ENCODE measurements at regions not wholly inside any gene's neighbourhood (a gene's known extent, or its start where the extent isn't known, plus 50 kb on each side); places are given as distances from the start of the nearest gene placed in this dataset.
"Not testable (repeated sequence)": the region's sequence is repeated elsewhere in the genome, so short reads cannot be mapped to it uniquely, and the experiment has no call there.

DNA sequence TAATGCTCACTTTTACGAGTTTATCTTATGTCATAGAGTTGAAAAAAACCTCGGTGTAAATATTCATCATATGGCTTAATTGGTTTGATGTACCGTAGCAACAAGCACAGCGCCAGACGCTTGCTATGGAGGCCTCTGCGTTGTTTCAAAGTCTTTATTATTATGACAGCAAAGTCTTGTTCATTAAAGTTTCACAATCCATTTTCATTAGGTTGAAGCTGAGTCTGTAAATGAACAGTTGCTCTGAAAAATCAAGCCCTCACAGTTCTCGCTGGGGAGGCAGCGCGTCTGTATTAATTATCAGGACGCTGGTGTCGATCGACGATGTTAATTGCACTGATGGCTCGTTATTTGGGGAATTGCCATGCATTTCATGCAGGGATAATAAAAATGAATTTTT lies 185.6 kb downstream of the INSC start:
- no peak for DNase-seq (ENCODE audit: low read depth)

DNA sequence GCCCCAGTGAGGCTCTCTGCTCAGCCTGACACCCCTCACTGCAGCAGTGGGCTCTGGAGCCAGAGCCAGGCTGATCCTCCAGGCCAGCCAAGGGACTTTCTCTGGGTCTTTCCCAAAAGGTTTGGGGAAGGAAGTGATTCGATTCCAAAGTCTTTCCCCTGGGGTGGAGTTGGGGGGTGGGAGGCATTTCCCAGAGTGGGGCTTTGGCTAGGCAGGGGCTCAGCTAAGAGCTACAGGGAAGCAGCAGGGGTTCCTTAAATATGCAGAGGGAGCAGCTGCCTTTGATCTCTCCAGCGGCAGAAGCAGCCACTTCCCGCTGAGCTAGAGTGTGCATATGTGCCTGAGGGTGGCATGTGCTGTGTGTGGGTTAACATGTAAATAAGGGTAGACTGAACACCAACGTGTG lies 192.9 kb downstream of the INSC start:
- DNase-seq (ENCODE audit: low read depth), result no peak

DNA sequence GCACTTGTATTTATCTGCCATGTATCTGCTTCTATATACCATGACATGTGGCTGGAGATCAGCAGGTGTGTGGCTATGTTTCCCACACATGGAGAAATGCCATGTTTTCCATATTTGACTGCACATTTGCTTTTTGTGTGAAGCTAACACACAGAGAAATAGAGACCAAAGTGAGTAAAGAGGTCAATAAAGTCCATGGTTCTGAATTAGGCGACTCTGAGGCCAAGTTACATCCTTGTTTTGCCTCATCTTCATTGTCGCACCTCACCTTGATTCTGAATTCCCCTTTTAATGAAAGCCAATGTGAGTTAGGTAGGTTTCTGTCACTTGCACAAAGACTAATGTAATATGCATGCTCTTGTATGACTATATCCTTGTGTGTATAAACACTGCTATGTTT lies 194.1 kb downstream of the INSC start:
- no peak for DNase-seq (ENCODE audit: low read depth)

DNA sequence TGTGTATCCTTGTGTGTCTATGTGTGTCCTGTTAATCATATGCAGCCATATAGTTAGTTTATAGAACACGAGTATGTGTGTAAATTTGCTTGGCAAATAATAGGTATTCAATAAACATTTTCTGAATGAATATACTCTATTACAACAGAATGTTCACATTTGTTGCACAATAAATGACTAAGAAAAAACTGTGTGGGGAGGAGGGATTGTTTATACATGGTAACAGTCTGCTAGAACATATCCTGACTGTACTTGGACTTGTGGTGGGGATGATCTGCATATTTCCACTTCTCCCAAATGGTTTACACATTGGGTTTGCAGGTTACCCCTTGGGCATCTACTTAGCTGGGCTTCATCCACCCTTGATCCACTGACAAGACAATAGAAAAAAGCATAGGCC lies 194.6 kb downstream of the INSC start:
- no peak for DNase-seq (ENCODE audit: low read depth)

DNA sequence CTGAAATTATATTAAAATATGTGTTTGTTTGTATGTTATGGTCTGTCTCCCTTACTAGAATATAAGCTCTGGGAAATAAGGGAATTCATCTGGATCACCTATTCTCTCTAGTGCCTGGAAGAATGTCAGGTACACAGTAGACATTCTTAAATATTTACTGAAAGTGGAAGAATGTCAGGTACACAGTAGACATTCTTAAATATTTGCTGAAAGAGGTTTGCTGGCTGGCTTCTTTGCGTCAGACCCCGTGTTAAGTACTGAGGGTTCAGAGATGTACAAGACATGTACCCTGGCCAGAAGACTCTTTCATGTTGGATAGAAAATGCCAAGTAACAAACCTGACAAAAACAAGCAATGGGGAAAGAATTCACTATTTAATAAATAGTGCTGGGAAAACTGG lies 199.1 kb downstream of the INSC start:
- no peak for DNase-seq (ENCODE audit: low read depth)

DNA sequence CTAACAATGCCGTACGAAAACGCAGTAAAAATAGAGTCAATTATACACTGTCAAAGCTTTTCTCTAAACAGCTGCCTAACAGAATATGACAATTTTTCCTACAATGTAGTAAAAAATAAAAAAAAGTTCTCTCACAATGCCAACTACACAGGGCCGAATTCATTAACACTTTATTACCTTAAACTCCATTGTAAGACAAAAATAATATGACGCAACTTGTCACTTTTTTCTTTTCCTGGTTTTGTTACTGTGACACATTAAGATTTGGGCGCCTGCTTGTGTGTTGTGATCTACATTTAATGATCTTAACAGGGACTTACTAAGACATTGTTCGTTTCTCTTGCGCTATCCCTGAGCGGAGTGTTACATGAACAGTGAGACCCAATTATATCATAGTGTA lies 204.1 kb downstream of the INSC start:
- no peak for DNase-seq (ENCODE audit: low read depth)

DNA sequence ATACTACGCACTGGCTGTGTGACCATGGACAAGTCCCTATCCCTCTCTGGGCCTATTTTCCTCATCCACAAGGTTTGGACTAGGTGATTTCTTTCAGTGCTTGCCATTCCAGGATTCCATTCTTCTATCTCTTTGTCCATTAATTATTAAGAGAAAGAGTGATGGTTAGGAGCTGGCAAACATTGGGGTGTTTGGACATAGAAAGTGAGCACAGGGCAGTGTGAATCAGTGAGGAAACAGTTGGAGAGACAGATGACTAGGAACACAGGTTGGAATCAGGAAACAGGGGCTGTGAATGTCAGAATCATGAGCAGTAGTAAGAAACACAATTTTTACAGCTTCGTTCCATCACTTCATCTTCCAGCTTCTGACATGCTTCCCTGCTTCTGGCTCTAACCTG lies 211.8 kb downstream of the INSC start:
- DNase-seq (ENCODE audit: low read depth), result no peak

DNA sequence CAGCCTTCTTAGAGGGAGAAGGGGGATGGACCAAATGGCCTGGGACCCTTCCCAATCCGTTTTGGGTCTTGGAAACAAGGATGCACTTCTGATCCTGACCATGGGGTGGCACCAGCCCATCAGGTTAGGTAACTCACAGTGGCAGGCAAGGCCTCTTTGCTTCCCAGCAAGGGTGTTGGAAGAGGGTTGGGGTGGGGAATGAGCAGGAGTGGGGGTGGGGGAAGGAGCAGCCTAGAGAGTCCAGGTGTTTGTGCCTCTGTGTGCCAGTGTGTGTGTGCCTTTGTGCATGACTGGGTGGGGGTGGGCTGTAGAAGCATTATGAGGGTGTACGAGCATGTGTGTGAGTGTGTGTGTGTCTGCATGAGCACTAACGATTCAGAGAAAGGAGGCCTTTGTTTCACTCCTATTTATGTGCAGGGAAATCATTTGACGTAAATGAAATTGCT lies 213.1 kb downstream of the INSC start:
- DNase-seq (ENCODE audit: low read depth), result no peak

DNA sequence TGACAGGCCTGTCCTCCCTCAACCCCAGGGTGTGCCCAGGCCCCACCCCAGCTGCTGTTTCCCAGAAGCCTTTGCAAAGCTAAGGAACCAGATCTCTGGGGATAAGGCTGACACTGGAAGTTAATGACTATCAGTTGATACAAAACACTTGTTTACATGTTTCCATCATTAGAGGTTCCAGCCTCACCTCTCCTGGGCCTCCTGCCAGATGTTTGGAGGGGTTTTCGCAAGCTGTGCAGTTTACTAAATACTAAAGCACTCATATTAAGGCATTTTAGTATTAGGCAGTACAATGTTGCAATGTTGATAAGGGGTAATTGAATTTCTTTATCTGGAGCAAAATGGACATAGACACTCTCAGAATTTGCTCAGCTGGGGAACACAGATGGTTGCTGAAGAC lies 218.7 kb downstream of the INSC start:
- DNase-seq (ENCODE audit: low read depth), result no peak

DNA sequence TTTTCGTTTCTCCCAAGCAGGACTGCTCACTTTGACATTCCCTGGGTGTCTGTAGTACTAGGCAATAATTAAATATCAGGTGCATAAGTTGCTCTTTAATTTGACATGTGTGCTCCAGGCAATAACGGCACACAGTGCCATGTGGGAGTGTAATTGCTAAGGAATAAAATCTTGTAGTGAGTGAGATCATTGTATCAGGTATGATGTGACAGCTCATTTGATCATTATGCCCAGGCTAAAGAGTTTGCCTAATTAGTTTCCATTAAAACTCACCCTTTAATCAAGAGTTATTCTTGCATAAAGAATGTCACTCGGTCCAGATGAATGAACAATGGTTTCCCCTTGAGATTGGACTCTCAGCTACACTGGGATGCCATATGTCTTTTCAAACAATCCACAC lies 220.0 kb downstream of the INSC start:
- no peak for DNase-seq (ENCODE audit: low read depth)

DNA sequence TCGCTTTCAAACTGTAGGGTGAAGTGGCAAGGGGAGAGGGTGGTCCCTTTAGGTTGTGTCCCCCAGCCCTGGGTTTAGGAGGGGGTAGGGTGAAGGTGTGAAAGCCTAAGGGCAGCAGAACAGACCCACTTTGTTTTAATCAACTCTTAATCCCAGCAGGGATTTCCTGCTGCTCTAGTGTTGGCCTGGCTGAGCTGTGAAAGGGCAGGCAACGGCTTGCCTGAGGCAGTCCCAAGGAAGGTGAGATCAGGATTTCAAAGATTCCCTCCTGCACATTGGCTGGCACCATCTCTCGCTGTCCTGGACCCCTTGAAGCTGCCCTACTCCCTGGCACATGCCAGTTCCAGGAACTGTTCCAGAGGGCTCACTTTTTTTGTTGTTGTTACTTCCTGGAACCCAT lies 221.3 kb downstream of the INSC start:
- DNase-seq (ENCODE audit: low read depth), result no peak

DNA sequence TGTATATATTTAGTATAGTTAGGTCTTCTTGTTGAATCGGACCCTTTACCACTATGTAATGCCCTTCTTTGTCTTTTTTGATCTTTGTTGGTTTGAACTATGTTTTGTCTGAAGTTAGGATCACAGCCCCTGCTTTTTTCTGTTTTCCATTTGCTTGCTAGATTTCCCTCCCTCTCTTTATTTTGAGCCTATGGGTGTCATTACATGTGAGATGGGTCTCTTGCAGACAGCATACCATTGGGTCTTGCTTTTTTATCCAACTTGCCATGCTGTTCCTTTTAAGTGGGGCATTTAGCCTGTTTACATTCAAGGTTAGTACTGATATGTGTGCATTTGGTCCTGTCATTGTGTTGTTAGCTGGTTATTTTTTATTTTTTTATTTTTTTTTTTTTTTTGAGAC lies 224.6 kb downstream of the INSC start:
- DNase-seq (ENCODE audit: low read depth), result no peak

DNA sequence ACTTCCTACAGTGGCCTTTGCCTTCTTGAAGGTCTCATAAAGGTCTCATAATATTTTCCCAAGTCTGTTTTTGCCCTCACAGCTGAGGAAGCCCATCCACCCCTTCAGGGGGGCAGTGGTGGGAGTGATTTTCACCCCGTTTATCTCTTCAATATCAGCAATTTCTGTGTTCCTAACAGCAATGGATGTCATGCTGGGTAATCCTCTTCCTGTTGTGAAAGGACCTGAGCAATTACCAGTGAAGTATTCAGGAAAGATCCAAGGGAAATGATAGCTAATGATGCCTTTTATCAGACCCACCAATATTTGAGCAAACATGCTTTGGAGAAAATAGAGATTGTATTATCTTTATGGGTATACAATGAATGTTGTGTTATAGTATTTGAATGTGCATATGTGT lies 226.9 kb downstream of the INSC start:
- DNase-seq (ENCODE audit: low read depth), result no peak

DNA sequence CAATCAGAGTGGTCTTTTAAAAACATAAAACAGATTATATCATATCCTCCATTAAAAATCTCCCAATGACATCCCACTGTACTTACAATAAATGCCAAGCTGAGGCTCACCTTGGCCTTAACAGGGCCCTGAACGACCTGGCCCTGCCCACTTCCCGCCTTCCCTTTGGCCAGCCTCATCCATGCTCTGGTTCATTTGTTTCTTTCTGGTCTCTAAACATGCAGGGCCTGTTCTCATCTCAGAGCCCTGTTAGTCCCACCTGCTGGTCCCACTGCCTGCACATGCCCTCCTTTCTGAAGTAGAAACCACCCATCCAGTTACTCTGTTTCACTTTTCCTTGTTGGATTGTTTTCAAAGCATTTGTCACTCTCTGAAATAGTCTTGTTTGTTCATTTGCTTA lies 227.4 kb downstream of the INSC start:
- no peak for DNase-seq (ENCODE audit: low read depth)

DNA sequence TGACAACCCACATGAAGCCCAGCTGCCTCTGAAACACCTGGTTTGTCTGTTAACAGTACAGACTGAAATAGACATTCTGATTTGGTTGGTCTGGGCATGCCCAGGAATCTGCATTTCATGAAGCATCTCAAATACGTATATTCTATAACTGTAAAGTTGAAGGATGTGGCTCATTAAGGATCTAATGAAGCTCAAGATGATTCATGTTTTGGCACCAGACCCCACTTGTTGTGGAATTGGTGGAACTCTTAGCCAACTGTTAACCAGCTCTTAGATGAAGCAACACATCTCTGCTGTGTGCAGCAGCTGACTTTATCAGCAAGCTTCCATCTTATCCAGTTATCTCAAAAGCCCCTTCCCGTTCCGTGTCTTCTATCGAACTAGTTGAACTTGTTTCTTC lies 232.2 kb downstream of the INSC start:
- DNase-seq (ENCODE audit: low read depth), result no peak

DNA sequence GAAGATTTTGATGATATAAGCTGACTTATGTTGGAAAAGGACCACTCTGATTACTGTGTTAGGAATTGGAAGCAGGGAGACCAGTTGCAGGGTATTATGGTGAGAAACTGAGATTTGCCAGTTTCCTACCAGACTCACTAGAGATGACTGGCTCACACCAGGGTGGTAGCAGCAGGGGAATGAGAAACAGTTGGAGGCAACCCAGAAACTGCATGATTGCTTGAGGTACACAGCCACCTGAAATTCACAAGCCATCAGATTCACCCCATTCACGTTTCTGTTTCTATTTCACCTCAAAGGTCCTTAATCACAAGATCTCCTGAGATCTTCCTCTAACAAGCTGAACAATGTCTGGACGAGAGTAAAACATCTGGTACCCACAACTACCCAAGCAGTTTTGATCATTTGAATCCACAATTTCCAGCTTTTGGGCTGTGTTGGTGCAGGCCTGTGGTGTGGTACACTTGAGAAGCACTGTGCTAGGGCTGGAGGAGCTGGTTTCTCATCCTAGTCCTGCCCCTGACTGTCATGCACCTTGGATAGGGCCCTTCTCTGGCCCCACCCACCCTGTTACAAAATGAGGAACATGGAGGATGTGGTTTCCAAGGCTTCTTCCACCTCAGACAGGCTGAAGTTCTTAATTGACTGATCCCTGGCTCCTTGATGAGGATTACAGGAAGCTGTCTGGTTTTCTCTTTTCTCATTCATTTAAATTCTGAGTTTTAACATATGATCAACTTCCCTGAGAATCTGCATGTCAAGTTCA lies 233.4 kb downstream of the INSC start:
- no peak for DNase-seq (ENCODE audit: low read depth)

DNA sequence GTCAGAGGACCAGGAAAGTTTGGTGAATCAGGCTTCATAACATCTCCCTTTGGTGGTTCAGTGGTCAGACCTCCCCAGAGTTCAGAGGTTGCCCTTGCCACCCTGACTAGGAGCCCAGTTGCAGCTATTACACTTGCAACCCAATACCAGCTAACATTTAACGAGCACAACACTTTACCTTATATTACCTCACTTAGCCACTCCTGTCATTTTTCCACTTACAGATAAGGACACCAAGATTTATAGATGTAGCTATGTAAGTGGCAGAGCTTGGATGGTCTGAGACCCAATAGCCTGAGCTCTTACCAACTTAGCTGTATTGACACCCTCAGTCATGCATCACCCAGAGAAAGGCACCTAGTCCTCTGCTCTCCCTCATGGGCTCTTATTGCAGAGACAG lies 234.7 kb downstream of the INSC start:
- no peak for DNase-seq (ENCODE audit: low read depth)

DNA sequence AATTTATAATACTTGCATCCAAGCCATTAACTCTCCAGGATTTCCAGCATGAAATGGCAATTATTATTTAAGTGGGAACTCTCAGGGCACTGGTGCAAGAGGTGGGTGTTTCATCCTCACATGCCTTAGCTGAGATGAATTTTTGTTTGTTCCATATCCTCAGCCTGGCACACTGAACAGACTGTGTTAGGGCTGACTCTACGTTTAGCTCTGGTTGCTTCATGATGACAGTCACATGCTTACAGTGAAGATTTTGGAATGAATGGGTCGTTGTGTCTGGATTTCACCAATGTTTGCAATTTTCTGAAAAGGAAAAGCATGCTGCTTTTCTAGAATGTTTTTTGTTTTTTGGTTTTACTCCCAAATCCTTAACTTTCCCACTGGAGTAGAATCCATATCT lies 246.6 kb downstream of the INSC start:
- no peak for DNase-seq (ENCODE audit: low read depth)

DNA sequence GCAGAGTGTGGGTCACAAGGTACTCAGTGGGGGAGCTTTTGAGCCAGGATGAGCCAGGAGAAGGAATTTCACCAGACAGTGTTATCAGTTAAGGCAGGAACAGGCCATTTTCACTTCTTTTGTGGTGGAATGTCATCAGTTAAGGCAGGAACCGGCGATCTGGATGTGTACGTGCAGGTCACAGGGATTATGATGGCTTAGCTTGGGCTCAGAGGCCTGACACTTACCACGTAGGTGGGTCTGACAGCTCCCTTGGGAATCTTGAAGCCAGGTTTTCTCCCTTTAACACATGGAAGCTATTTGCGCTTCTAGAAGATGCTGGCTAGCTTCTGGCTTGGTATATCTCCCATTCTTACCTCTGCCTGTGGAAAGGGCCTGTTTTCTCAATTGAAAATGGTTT lies 250.6 kb downstream of the INSC start:
- not testable (repeated sequence) for DNase-seq (ENCODE audit: low read depth)

DNA sequence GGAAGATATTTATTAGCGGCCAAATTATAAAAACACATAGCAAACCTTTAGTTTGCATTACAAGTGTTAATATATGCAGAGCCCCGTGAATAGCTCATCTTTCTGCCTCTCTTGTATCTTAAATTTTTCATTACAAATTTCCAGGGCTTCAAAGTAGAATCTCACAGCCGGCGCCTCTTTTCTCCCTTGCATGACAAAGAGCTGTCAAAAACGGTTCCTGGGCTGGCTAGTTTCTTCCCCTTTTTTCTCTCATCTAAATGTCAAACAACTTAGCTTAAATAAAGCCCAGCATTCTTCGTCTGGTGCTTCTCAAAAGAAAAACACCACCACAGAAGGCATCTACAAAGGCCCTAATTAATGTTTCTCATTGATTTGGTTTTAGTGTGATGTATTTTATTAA lies 253.0 kb downstream of the INSC start:
- DNase-seq (ENCODE audit: low read depth), result no peak

DNA sequence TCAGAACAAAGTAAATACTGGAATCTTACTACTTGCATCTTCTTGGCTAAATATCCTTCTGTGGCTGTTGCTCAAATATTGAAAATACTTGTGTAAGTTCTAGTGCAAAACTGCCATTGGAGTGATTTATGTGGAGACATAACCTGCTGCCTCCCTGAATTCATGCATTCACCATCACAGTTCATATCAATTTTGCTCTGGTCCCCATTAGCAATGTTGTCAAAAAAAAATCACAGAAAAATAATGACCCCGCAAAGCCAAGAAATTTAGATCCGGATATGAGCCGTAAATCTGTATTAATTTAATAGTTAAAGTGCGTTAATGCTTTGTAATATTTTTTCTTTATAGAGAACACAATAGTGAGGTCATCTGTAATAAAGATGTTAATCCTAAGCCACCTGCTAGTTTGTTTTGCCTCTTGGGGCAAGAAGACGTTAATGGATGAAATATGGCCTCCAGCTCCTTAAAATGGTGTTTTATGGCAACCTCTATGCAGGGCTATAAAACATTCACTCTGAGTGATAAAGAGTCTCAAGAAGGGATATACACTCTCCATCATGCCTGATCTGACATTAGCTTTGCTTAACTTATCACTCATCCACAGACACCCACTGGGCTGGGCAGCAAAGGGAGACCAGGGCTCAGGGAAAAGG lies 255.9 kb downstream of the INSC start:
- DNase-seq (ENCODE audit: low read depth), result no peak

DNA sequence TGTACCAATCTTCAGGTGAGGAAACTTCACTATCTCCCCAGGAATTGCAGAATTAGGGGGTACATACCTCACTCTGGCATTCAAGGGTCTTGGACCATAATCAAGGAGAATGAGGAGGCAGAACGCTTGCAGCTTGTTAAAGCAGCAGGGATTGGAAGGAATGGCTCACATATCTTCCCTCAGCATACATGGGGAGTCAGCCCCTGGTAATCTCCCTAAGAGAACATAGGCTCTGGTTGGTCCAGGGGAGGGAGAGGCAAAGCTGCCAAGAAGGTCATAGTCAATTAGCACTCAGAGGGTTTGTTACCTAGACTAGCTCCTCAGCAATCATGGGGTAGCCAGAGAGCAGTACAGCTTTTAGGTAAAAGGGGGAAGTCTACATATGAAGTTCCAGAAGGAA lies 256.8 kb downstream of the INSC start:
- DNase-seq (ENCODE audit: low read depth), result no peak

DNA sequence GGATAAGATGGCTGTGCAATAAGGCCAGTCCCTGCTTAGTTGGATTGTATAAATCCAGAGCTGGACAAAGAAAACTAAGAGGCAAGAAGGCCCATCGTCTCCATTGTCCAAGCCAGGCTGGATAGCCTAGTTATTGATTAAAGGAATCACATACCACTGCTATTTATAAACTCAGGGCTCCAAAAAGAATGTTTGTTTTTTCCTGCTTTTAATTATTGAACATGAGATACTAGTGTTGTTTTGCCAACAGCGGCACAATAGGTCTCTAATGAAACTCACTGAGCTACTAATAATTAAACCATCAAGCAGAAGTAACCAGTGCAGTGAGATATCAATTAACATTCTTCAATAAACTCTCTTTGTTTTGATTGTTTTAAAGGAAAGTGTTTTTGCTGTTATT lies 259.7 kb downstream of the INSC start:
- DNase-seq (ENCODE audit: low read depth), result no peak

DNA sequence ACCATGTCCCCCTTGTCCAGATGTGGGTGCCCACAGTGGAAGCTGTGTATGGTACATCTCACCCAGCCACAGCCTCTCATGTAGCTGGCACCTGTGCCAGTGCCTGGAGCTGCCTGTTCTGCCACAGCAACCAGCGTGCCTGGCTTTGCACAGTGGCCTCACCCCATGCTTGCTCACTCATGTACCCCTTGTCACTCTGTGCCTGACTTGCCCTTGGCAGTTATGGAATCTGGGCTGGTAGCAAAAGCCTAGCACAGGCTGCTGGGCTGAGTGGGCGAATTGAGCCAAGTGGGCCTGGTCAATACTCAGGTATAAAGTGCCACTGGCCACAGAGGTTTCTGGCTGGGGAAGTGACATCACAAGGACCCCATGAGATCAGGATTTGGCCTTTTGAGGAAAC lies 264.2 kb downstream of the INSC start:
- DNase-seq (ENCODE audit: low read depth), result no peak

Measured in activated T-cell treated with anti-CD3 and anti-CD28 coated beads for 24 hours (primary cell).